HCT116 (cell line): ENCODE measurements at regions not wholly inside any gene's neighbourhood (a gene's known extent, or its start where the extent isn't known, plus 50 kb on each side); places are given as distances from the start of the nearest gene placed in this dataset.

ENCODE experiments used
- ATF3 ChIP-seq: IDR thresholded peaks from 2 replicates; pipeline ENCODE4 v1.6.1; 2012
- CTCF ChIP-seq, 3 experiments: fragments of 200-600 bp in 1 of 3; sonication (generic) in 1 of 3; IDR thresholded peaks in 2 of 3; conservative IDR thresholded peaks in 1 of 3; 2 replicates each; pipeline ENCODE4 v1.5.1; 2012 to 2017; ENCODE audit warnings: low read depth in 2 of 3, low read length in 2 of 3, antibody characterized with exemption in 1 of 3, borderline replicate concordance in 1 of 3, control low read depth in 1 of 3, mild to moderate bottlenecking in 1 of 3, mixed read lengths in 1 of 3, mixed run types in 1 of 3, moderate library complexity in 1 of 3; ENCODE audit not compliant: insufficient read depth in 1 of 3
- EZH2 ChIP-seq: fragments of 200-600 bp; sonication (generic); IDR thresholded peaks from 2 replicates; pipeline ENCODE4 v1.6.1; 2017; ENCODE audit warnings: antibody characterized with exemption, mixed run types
- POLR2AphosphoS5 ChIP-seq: IDR thresholded peaks from 2 replicates; pipeline ENCODE4 v1.6.1; 2011; ENCODE audit warnings: mild to moderate bottlenecking, low read depth, low read length, moderate library complexity
- ZFX ChIP-seq: fragments of 450-650 bp; IDR thresholded peaks from 2 replicates; pipeline ENCODE4 v1.6.1; 2017
- TF ChIP-seq, protein P1 (sequence below): IDR thresholded peaks from 2 replicates; pipeline ENCODE4 v1.6.1; 2012; ENCODE audit warnings: low read depth

DNA sequence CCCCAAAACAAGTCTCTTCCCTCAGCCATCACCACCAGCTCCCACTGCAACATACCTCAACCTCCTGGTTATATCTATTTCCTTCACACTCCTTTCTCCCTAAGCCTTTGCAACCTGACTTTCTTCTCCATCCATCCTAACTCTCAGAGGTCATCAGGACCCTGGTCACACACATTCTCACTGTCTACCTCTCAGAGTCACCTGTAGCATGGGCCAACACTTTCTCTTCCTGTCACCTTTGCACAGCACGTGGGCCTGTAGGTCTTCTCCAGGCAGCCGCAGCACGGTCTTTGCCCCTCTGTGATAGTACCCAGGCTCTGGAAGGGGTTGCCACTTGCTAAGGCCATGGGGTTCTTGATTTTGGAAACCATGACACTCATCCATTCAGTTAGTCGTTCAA is 921.1 kb downstream of the UQCRFS1 start:
- TF ChIP-seq CTCF (IDR thresholded peaks at IDR 0.05 in 2 of 3, conservative IDR thresholded peaks at IDR 0.05 in 1 of 3; ENCODE audit: borderline replicate concordance in 1 of 3, insufficient read depth in 1 of 3, low read depth in 2 of 3, low read length in 2 of 3): no peak
- TF ChIP-seq ATF3: no peak
- TF ChIP-seq, protein P1, sequence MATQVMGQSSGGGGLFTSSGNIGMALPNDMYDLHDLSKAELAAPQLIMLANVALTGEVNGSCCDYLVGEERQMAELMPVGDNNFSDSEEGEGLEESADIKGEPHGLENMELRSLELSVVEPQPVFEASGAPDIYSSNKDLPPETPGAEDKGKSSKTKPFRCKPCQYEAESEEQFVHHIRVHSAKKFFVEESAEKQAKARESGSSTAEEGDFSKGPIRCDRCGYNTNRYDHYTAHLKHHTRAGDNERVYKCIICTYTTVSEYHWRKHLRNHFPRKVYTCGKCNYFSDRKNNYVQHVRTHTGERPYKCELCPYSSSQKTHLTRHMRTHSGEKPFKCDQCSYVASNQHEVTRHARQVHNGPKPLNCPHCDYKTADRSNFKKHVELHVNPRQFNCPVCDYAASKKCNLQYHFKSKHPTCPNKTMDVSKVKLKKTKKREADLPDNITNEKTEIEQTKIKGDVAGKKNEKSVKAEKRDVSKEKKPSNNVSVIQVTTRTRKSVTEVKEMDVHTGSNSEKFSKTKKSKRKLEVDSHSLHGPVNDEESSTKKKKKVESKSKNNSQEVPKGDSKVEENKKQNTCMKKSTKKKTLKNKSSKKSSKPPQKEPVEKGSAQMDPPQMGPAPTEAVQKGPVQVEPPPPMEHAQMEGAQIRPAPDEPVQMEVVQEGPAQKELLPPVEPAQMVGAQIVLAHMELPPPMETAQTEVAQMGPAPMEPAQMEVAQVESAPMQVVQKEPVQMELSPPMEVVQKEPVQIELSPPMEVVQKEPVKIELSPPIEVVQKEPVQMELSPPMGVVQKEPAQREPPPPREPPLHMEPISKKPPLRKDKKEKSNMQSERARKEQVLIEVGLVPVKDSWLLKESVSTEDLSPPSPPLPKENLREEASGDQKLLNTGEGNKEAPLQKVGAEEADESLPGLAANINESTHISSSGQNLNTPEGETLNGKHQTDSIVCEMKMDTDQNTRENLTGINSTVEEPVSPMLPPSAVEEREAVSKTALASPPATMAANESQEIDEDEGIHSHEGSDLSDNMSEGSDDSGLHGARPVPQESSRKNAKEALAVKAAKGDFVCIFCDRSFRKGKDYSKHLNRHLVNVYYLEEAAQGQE: no peak
- TF ChIP-seq POLR2AphosphoS5: no peak
- TF ChIP-seq ZFX: no peak
- TF ChIP-seq EZH2: no peak
